BJ (cell line): ENCODE measurements at regions not wholly inside any gene's neighbourhood (a gene's known extent, or its start where the extent isn't known, plus 50 kb on each side); places are given as distances from the start of the nearest gene placed in this dataset.

Source experiments
- CTCF ChIA-PET: fragments of 350-600 bp; formaldehyde crosslinking; extraction: SDS; loops from one replicate; lab custom pipeline; 2021; ENCODE audit warnings: antibody characterized with exemption, inconsistent platforms; lab: Yijun Ruan, JAX
- POLR2A ChIA-PET: fragments of 300-600 bp; sonication (Branson Sonifier 250); formaldehyde crosslinking; extraction: SDS; loops from one replicate; lab custom pipeline; 2021; ENCODE audit warnings: antibody characterized with exemption; lab: Charles Lee
- DNase-seq: peaks from one replicate; pipeline ENCODE4 v3.0.0-alpha.2; 2011; ENCODE audit warnings: low read depth
- H3K27me3 ChIP-seq: 2 replicates; pipeline ENCODE4 v1.6.0; 2011; ENCODE audit warnings: low read length; ENCODE audit not compliant: control insufficient read depth, insufficient read depth
- H3K36me3 ChIP-seq: 2 replicates; pipeline ENCODE4 v1.5.1; 2011; ENCODE audit warnings: low read length; ENCODE audit not compliant: control insufficient read depth, insufficient read depth
- H3K4me3 ChIP-seq: 2 replicates; pipeline ENCODE4 v1.5.1; 2011; ENCODE audit warnings: low read depth, mild to moderate bottlenecking, control low read depth, low read length
- TF ChIP-seq, protein P1 (sequence below): IDR thresholded peaks from 2 replicates; pipeline ENCODE4 v1.5.1; 2011; ENCODE audit warnings: low read depth, mild to moderate bottlenecking, control low read depth, inconsistent platforms, low read length, moderate library complexity; ENCODE audit not compliant: insufficient read depth

GRCh38 chr12:22924391-22924790 is 299.4 kb downstream of the ETNK1 start:
- DNase-seq: no peak
- POLR2A ChIA-PET: no interaction called here
- TF ChIP-seq, protein P1, sequence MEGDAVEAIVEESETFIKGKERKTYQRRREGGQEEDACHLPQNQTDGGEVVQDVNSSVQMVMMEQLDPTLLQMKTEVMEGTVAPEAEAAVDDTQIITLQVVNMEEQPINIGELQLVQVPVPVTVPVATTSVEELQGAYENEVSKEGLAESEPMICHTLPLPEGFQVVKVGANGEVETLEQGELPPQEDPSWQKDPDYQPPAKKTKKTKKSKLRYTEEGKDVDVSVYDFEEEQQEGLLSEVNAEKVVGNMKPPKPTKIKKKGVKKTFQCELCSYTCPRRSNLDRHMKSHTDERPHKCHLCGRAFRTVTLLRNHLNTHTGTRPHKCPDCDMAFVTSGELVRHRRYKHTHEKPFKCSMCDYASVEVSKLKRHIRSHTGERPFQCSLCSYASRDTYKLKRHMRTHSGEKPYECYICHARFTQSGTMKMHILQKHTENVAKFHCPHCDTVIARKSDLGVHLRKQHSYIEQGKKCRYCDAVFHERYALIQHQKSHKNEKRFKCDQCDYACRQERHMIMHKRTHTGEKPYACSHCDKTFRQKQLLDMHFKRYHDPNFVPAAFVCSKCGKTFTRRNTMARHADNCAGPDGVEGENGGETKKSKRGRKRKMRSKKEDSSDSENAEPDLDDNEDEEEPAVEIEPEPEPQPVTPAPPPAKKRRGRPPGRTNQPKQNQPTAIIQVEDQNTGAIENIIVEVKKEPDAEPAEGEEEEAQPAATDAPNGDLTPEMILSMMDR: no peak
- CTCF ChIA-PET: no interaction called here
- no peak overlapping the region for H3K4me3 ChIP-seq
- no peaks in the 10 kb centered on the region for H3K36me3 ChIP-seq
- H3K27me3 ChIP-seq: no peaks in the 10 kb centered on the region

DNA sequence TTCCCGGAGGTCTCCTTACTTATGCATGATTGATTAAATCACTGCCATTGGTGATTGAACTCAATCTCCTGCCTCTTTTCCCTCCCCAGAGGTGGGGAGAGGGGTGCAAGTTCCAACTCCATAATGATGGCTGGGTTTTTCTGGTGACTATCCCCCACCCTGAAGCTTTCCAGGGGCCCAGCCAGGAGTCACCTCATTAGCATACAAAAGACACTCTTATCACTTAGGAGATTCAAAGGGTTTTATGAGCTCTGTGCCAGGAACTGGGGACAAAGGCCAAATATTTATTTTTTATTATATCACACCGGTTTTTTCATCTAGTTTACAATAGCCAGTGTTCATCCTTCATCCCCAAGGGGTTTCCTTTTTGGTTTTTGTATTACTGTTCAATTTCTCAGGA is 300.7 kb downstream of the ETNK1 start:
- TF ChIP-seq, protein P1: no peak
- H3K36me3 ChIP-seq: no peaks in the 10 kb centered on the region
- H3K4me3 ChIP-seq: no peak overlapping the region
- ChIA-PET POLR2A (no interaction called here), CTCF (interaction anchor here (0.6 to 1.2 kb wide), 2 partner anchors 221 to 321 kb away, joined by 3 read pairs; no protein-coding TSS in a partner anchor)
- DNase-seq: no peak
- no peaks in the 10 kb centered on the region for H3K27me3 ChIP-seq

DNA sequence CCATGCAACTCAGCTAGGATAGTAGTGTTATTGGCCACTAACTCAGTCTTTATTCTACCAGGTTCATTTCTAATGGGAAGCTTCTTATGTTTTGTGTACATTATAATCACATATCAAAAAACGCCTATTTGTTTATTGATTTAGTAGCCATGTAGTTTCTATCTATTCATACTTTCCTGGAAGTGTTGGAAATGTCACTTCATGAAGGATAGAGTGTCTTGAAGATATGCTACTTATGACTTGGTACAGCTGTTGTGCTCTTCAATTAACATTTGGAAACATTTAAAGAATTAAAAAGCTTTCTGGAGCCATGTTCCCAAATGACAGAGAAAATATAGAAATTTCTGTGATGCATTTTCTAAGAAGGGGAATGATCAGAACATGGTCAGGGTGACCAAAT is 307.5 kb downstream of the ETNK1 start:
- Histone ChIP-seq H3K27me3 (no peaks in the 10 kb centered on the region), H3K4me3 (no peak overlapping the region), H3K36me3 (no peaks in the 10 kb centered on the region)
- TF ChIP-seq, protein P1: no peak
- no peak for DNase-seq
- ChIA-PET CTCF (no interaction called here), POLR2A (no interaction called here)

GRCh38 chr12:22935090-22935489 is 310.1 kb downstream of the ETNK1 start:
- DNase-seq: no peak
- no peaks in the 10 kb centered on the region for H3K36me3 ChIP-seq
- CTCF ChIA-PET: no interaction called here
- POLR2A ChIA-PET: no interaction called here
- TF ChIP-seq, protein P1: no peak
- no peaks in the 10 kb centered on the region for H3K27me3 ChIP-seq
- H3K4me3 ChIP-seq: no peak overlapping the region

DNA sequence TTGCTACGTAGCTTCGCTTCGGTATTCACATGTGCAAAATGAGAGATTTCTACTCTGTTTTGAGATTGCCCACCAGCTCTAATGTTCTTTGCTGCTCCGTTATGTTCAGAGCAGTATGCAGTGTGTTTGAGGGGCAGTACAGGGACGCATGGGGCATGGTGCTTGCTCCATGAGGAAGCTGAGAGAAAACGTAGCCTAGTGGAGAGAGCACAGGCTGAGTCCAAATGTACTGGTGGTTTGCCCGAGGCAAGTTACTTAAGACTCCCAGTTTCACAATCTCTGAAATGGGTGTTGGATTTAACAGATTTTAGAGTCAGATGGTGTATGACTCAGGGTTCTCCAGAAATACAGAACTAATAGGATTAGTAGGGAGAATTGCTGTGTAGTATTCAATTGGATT is 310.5 kb downstream of the ETNK1 start:
- TF ChIP-seq, protein P1: no peak
- H3K27me3 ChIP-seq: no peaks in the 10 kb centered on the region
- POLR2A ChIA-PET: no interaction called here
- DNase-seq: no peak
- CTCF ChIA-PET: no interaction called here
- no peak overlapping the region for H3K4me3 ChIP-seq
- H3K36me3 ChIP-seq: no peaks in the 10 kb centered on the region
